ENCODE measurements at regions not wholly inside any gene's neighbourhood (a gene's known extent, or its start where the extent isn't known, plus 50 kb on each side); places are given as distances from the start of the nearest gene placed in this dataset.

DNA sequence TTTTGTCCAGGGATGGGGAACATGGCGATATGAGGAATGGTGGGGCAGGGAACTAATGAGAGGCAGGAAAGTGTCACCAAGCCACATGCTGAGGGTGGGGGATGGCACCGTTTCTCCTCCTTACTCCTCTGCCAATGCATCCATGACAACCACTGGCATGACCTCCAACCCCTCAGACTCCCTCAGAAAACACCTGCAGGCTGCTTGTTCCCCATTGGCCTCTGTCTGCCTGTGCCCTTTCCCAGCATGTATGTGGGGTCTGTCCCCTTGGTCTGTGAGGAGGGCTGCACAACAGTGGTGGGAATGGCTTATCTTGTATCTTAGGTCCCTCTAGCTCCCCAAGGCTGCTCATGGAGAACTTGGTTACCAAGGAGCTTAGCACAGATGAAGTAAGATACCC is 137.2 kb upstream of the NGF start:
- Mint-ChIP-seq H3K4me1 (no peaks in the 10 kb centered on the region), H3K9me3 (no peaks in the 10 kb centered on the region), H3K27me3 (peaks cover 55% of the 10 kb centered on the region), H3K4me3 (no peak overlapping the region), H3K36me3 (ENCODE audit: insufficient read depth) (no peaks in the 10 kb centered on the region), H3K27ac (ENCODE audit: low read depth) (no peak overlapping the region)
- ATAC-seq (replicated peaks; ENCODE audit: extremely low read depth, poor library complexity, severe bottlenecking) (no peak), DNase-seq (ENCODE audit: low spot score in 2 of 2) (no peak)

DNA sequence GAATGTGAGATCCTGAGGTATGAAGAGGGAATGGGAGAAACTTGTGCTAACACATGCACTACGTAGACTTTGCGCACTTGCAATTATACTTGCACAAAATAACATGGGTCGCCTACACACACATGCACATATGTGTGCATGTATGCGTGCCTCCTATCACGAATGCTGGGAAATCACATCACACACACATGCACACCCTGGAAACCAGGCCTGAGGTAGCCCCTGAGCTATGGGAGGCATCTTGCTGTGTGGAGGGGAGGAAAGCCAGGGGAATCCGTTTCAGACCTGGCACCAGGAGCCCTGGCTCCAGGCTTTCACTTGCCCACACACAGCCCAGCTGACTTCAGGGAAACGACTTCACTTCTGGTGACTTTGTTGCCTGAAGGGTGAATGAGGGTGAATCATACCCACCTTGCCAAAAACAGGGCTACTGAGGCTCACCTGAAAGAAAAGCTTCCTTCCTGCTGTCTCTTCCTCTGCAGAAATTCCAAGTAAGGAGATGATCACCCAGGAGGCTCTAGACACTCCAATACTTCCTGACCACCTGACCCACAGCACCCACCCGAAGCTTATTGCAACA is 136.0 kb upstream of the NGF start:
- no peaks in the 10 kb centered on the region for H3K36me3 Mint-ChIP-seq (ENCODE audit: insufficient read depth)
- ATAC-seq (replicated peaks; ENCODE audit: extremely low read depth, poor library complexity, severe bottlenecking) (no peak), DNase-seq (ENCODE audit: low spot score in 2 of 2) (no peak)
- no peaks in the 10 kb centered on the region for H3K9me3 Mint-ChIP-seq
- H3K4me3 Mint-ChIP-seq, result no peak overlapping the region
- H3K27me3 Mint-ChIP-seq, result peaks cover 45% of the 10 kb centered on the region
- H3K4me1 Mint-ChIP-seq, result no peaks in the 10 kb centered on the region
- no peak overlapping the region for H3K27ac Mint-ChIP-seq (ENCODE audit: low read depth)

DNA sequence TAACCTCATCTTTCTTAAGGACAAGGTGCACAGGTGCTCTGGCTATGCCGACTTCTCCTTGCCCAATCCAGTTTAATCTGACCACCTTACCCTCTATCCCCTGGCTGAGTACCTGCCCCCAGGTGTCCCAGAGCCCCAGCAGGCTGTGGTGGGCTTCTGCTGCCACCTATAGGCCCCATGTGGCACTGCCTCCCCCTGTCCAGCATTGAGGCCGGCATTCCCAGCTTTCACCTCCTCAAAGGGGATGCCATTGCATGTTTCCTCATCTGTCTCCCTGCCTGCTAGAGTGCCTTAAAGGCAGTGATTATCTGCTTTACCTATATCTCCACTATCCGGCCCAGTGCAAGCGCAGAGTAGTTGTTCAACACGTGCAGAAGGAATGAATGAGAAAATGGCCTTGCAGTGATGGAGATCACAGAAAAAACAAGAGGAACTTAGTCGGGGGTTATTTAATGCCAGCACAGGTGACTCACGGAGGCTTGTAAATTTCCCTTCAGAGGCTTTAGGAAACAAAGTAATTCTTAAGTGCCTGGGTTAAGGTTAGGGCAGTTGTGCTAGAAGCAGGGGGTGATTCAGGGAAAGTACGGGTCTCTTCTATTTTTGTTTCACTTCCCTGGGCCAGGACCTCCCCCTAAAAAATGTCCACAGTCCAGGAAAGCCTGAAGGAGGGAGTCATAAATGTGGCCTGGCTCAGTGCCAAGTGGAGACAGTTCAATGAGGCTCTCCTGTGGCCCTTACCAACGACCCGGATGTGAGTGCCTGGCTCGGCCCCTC is 131.8 kb upstream of the NGF start:
- ATAC-seq (replicated peaks; ENCODE audit: extremely low read depth, poor library complexity, severe bottlenecking) (no peak), DNase-seq (ENCODE audit: low spot score in 2 of 2) (no peak)
- no peaks in the 10 kb centered on the region for H3K9me3 Mint-ChIP-seq
- no peaks in the 10 kb centered on the region for H3K36me3 Mint-ChIP-seq (ENCODE audit: insufficient read depth)
- no peak overlapping the region for H3K4me3 Mint-ChIP-seq
- peaks cover 26% of the 10 kb centered on the region for H3K27me3 Mint-ChIP-seq
- no peak overlapping the region for H3K27ac Mint-ChIP-seq (ENCODE audit: low read depth)
- H3K4me1 Mint-ChIP-seq, result no peaks in the 10 kb centered on the region

DNA sequence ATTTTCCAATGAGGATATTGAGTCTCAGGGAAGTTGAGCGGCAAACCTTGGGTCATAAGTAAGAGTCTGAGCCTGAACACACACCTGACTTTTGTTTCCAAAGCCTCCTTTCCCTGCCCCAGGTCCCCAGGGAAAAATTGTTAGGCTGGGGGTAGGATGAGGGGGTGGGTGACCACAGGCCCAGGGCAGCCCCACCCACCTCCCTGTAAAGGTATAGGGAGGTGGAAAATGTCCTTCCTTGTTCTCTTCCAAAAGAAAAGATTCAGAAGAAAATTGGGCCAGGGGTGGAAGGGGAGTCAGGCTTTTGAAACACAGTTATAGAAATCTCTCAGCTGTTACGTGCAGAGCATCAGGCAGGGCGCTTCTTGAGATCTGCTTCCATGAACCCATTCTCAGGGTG is 129.7 kb upstream of the NGF start:
- ATAC-seq (replicated peaks; ENCODE audit: extremely low read depth, poor library complexity, severe bottlenecking) (no peak), DNase-seq (ENCODE audit: low spot score in 2 of 2) (no peak)
- no peaks in the 10 kb centered on the region for H3K9me3 Mint-ChIP-seq
- no peaks in the 10 kb centered on the region for H3K36me3 Mint-ChIP-seq (ENCODE audit: insufficient read depth)
- no peak overlapping the region for H3K4me3 Mint-ChIP-seq
- peaks cover 5% of the 10 kb centered on the region for H3K27me3 Mint-ChIP-seq
- H3K27ac Mint-ChIP-seq (ENCODE audit: low read depth), result no peak overlapping the region
- no peaks in the 10 kb centered on the region for H3K4me1 Mint-ChIP-seq

DNA sequence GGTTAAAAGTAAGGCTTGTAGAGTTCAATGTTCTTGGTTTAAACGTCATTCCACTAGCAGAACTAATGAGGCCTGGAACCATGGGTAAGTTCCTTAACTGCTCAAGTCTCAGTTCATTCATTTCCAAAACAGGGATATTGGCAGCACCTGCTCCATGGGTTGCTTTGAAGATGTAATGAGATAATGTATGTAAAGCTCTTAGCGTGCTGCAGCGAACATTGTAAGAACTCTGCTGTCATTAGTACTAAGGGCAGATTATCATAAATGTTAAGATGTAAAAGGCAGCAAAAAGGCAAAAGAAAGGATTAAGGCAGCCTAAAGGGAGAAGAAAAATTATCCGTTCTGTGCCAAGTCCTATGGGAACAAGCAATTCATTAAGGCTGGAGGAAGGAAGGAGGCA is 129.1 kb upstream of the NGF start:
- H3K27ac Mint-ChIP-seq (ENCODE audit: low read depth), result no peak overlapping the region
- H3K27me3 Mint-ChIP-seq, result no peaks in the 10 kb centered on the region

DNA sequence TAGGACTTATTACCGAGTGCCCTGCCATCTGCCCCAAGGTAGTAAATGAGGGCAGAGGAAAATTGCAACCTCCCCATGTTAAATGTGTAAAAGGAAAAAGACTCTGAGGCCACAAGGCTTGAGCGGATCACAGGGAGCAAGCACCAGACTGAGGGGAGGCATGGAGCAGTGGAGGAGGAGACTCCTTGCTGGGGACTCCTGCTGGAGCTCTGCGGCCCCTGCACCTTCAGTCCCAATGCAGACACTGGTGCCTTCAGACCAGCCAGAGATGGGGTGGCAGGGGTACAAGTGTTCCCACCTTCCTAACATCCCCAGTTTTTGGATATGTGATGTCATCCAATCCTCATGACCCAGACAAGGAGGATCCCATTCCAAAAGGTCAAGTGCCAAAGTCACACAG is 128.4 kb upstream of the NGF start:
- Mint-ChIP-seq H3K27ac (ENCODE audit: low read depth) (no peak overlapping the region), H3K4me3 (no peak overlapping the region), H3K9me3 (no peaks in the 10 kb centered on the region), H3K36me3 (ENCODE audit: insufficient read depth) (no peaks in the 10 kb centered on the region), H3K27me3 (no peaks in the 10 kb centered on the region), H3K4me1 (no peaks in the 10 kb centered on the region)
- ATAC-seq (replicated peaks; ENCODE audit: extremely low read depth, poor library complexity, severe bottlenecking), result no peak
- no peak for DNase-seq (ENCODE audit: low spot score in 2 of 2)

More for the DNA sequence above, 129.1 kb upstream of the NGF start:
- H3K9me3 Mint-ChIP-seq, result no peaks in the 10 kb centered on the region
- no peaks in the 10 kb centered on the region for H3K36me3 Mint-ChIP-seq (ENCODE audit: insufficient read depth)
- H3K4me1 Mint-ChIP-seq, result no peaks in the 10 kb centered on the region
- H3K4me3 Mint-ChIP-seq, result no peak overlapping the region
- DNase-seq (ENCODE audit: low spot score in 2 of 2) (no peak), ATAC-seq (replicated peaks; ENCODE audit: extremely low read depth, poor library complexity, severe bottlenecking) (no peak)

DNA sequence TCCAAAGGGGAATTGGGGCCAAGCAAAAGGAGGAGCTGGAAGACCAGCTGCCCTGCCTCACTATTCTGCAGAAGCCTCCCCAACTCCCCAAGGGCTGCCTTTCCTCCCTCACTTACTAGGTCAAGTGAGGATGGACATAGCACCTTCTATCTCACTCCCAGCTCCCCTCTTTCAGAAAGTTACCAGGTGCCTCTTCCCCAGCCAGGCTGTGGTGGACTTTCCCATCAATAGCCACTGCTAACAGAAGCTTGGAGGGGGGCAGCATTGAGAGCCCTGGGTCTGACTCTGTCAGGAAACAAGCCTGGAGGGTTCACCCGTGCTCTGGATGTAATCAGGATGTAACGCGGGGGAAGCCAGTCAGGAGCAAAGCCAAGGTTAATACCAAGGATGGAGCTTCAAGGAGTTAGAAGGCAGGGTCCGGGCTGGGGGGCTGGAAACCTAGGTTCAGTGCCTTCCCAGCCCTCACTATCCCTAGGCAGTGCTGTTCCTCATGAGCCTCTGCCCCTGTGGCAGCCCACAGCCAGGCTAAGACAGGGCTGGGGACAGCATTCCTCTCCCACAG is 127.8 kb upstream of the NGF start:
- no peaks in the 10 kb centered on the region for H3K9me3 Mint-ChIP-seq
- no peaks in the 10 kb centered on the region for H3K27me3 Mint-ChIP-seq
- DNase-seq (ENCODE audit: low spot score in 2 of 2) (no peak), ATAC-seq (replicated peaks; ENCODE audit: extremely low read depth, poor library complexity, severe bottlenecking) (no peak)
- no peak overlapping the region for H3K27ac Mint-ChIP-seq (ENCODE audit: low read depth)
- no peaks in the 10 kb centered on the region for H3K36me3 Mint-ChIP-seq (ENCODE audit: insufficient read depth)
- H3K4me1 Mint-ChIP-seq, result no peaks in the 10 kb centered on the region
- H3K4me3 Mint-ChIP-seq, result no peak overlapping the region

DNA sequence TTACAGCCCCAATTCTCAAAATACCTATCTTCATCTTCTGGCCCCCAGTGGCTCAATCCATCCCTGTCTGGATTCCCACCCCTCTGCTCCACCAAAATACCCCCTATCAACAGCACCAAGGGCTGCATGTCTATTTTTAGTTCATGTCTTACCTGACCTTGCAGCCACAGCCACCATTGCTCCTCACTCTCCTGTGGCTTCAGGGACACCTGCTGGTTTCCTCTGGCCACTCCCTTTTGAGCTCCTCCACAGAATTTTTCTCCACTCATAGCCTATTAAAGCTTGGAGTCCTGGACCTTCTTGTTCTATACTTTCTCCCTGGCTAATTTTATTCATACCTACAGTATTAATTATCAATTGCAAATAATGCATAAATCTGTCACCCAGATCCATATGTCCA is 125.3 kb upstream of the NGF start:
- Mint-ChIP-seq H3K9me3 (no peaks in the 10 kb centered on the region), H3K4me1 (no peaks in the 10 kb centered on the region), H3K27ac (ENCODE audit: low read depth) (no peak overlapping the region), H3K27me3 (no peaks in the 10 kb centered on the region), H3K4me3 (no peak overlapping the region), H3K36me3 (ENCODE audit: insufficient read depth) (no peaks in the 10 kb centered on the region)
- no peak for DNase-seq (ENCODE audit: low spot score in 2 of 2)
- no peak for ATAC-seq (replicated peaks; ENCODE audit: extremely low read depth, poor library complexity, severe bottlenecking)

DNA sequence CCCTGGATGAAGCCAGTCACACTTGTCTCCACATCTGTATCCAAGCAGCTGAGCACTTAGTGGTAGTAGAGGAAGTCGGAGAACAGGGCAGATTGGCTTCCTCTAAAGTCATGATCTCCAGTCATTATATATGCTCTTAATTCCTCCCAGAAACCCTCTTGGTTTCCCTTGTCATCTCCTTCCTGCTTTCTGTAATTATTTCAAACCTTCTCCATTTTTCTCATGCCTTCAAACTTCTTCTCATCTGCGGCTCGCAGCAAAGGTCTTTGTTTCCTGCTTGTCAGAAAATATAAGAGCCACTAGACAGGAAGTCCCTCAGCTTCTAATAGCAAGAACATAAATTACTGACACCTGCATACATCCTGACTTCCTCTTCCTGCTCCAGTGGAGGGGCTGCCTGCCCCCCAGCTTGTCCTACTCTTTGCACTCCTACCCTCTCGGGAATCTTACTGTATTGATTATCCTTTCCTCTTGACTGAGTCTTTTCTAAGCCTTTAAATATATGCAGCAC is 124.6 kb upstream of the NGF start:
- DNase-seq (ENCODE audit: low spot score in 2 of 2), result no peak
- Mint-ChIP-seq H3K27me3 (no peaks in the 10 kb centered on the region), H3K4me1 (no peaks in the 10 kb centered on the region), H3K9me3 (no peaks in the 10 kb centered on the region), H3K36me3 (ENCODE audit: insufficient read depth) (no peaks in the 10 kb centered on the region), H3K4me3 (no peak overlapping the region), H3K27ac (ENCODE audit: low read depth) (no peak overlapping the region)
- no peak for ATAC-seq (replicated peaks; ENCODE audit: extremely low read depth, poor library complexity, severe bottlenecking)

DNA sequence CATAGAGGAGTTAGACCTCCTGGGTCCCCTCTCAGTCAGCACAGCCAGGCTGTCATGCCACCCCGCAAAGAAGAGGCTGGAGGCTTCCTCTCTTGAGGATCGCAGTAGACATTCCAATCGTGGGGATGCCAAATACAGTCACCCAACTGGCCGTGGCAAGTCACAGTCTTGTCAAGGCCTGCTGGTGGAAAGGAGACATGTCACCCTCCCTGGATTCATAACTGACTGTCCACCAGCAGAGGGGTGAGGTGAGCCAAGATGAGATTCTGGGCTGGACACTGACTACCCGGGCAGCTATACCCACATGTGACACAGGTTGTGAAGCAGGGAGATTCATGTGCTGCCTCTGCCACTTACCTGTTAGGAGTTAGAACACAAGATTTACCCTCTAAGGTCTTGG is 123.5 kb upstream of the NGF start:
- H3K9me3 Mint-ChIP-seq, result no peaks in the 10 kb centered on the region
- ATAC-seq (replicated peaks; ENCODE audit: extremely low read depth, poor library complexity, severe bottlenecking) (no peak), DNase-seq (ENCODE audit: low spot score in 2 of 2) (no peak)
- H3K27me3 Mint-ChIP-seq, result no peaks in the 10 kb centered on the region
- H3K36me3 Mint-ChIP-seq (ENCODE audit: insufficient read depth), result no peaks in the 10 kb centered on the region
- H3K4me3 Mint-ChIP-seq, result no peak overlapping the region
- H3K4me1 Mint-ChIP-seq, result no peaks in the 10 kb centered on the region
- no peak overlapping the region for H3K27ac Mint-ChIP-seq (ENCODE audit: low read depth)

DNA sequence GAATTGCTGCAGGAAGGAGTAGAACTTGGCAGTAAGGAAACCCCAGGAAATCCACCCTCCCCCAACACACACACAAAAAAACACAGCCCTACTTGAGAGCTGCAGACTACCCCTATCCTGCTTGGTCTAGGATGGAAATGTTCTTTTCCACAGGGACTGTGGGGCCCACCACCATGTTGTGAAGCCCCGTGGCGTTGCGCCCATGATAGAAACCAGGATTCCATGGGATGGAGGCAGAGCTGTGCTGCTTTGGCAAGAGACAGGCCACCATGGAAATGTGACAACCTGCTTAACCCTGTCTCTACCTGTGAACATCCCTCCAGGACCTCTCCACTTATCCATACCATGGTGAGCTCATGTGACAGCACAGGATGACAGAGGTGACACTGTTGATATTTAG is 121.1 kb upstream of the NGF start:
- no peaks in the 10 kb centered on the region for H3K36me3 Mint-ChIP-seq (ENCODE audit: insufficient read depth)
- no peaks in the 10 kb centered on the region for H3K27me3 Mint-ChIP-seq
- H3K4me3 Mint-ChIP-seq, result no peak overlapping the region
- H3K4me1 Mint-ChIP-seq, result no peaks in the 10 kb centered on the region
- ATAC-seq (replicated peaks; ENCODE audit: extremely low read depth, poor library complexity, severe bottlenecking) (no peak), DNase-seq (ENCODE audit: low spot score in 2 of 2) (no peak)
- no peak overlapping the region for H3K27ac Mint-ChIP-seq (ENCODE audit: low read depth)
- H3K9me3 Mint-ChIP-seq, result no peaks in the 10 kb centered on the region

DNA sequence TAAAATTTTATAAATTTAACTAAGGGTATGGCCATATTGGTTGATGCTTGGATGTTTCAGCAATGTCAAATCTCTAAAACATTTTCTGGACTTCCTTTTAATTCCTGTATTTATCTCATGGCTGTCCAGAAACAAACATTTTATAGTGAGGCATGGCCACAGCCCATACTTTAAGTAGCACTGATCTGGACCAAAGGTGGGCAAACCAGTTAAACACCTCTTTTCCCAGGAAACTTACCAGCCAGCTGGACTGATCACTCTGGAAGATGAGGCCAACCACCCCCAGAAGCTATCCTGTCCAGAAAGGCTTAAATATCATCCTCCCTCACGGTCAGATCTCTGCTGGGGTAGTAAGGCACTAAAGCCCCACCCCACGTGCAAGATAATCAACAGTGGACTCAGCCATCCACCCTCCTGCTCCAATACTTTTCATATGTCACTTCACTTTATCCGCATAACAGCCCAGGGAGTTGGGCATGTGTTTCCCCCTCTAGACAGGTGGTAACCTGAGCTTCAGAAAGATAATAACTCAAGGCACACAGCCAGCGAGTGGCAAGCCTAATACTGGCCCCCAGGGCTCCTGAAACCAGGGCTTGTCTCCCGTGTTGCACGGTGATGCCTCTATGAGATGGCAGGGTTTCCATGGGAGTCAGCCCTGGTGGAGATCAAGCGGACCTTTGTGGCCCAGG is 120.5 kb upstream of the NGF start:
- ATAC-seq (replicated peaks; ENCODE audit: extremely low read depth, poor library complexity, severe bottlenecking) (no peak), DNase-seq (ENCODE audit: low spot score in 2 of 2) (no peak)
- H3K9me3 Mint-ChIP-seq, result no peaks in the 10 kb centered on the region
- H3K27ac Mint-ChIP-seq (ENCODE audit: low read depth), result no peak overlapping the region
- H3K36me3 Mint-ChIP-seq (ENCODE audit: insufficient read depth), result no peaks in the 10 kb centered on the region
- H3K4me1 Mint-ChIP-seq, result no peaks in the 10 kb centered on the region
- H3K4me3 Mint-ChIP-seq, result no peak overlapping the region
- H3K27me3 Mint-ChIP-seq, result no peaks in the 10 kb centered on the region

DNA sequence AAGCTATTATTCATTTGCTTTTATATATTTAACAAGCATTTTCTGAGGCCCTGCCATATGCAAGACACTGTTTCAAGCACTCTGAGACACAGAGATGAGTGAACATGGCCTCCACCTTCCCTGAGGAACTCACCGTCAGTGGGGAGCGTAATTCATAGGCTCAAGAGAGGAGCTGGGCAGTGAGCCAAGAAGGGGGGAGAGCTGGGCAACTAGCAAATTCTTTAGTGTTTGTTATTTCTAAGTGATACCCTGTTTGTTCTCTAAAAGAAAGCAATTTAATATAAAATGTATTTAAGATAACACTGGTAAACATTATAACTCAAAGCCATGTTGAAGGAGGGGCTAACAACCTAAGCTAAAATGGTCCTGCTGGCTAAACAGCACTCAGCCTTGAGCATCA is 119.2 kb upstream of the NGF start:
- H3K9me3 Mint-ChIP-seq, result no peaks in the 10 kb centered on the region
- H3K4me1 Mint-ChIP-seq, result no peaks in the 10 kb centered on the region
- H3K4me3 Mint-ChIP-seq, result no peak overlapping the region
- no peak overlapping the region for H3K27ac Mint-ChIP-seq (ENCODE audit: low read depth)
- H3K36me3 Mint-ChIP-seq (ENCODE audit: insufficient read depth), result no peaks in the 10 kb centered on the region
- DNase-seq (ENCODE audit: low spot score in 2 of 2) (no peak), ATAC-seq (replicated peaks; ENCODE audit: extremely low read depth, poor library complexity, severe bottlenecking) (no peak)
- H3K27me3 Mint-ChIP-seq, result no peaks in the 10 kb centered on the region

All from central memory CD8-positive, alpha-beta T cell (primary cell).